ENCODE measurements at regions not wholly inside any gene's neighbourhood (a gene's known extent, or its start where the extent isn't known, plus 50 kb on each side); places are given as distances from the start of the nearest gene placed in this dataset.
A peak's percentile ranks its signal among the peaks of the same experiment; 100 is the strongest.

DNA sequence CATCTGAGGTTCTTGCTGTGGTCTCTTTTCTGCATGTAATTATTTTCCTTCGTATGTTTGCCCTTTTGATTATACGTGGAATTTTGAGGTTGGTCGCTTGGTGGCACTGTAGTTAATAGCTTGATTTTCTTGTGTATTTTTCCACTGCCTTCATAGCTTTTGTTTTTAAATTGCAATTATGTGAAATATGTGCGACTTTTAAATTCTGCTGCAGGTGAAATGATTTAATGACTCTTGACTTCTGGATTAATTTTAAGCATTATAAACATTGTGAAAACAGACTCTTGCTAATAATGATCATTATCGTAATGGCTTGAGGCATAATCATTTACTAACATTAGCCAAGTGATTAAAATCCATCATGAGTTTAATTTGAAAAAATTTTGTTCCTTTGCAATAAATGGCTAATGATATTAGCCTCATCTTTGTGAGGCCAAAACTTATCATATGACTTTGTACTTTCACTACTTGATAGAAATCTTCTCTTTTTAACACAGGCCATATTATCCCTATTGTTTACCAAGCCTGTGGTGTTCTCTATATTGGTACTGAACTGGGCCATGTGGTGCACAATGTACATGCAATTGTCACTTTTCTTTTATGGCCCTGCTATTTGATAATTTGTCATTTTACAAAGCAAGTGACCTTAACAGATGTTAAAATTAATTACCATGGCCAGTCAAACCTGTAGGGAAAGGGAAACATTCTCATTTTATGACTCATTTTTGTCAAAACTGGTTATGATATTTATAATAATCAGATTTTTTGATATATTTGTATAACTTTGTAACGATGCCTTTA is 62.8 kb upstream of the NEUROD1 start:
- ChIA-PET RAD21 (ENCODE audit: unreplicated experiment) (interaction anchor here (0.7 to 1.7 kb wide), 17 partner anchors 28 to 906 kb away, joined by 3 to 16 read pairs (median 4); no protein-coding TSS in a partner anchor), CTCF (interaction anchor here (0.6 to 5.6 kb wide), 34 partner anchors 10 to 923 kb away, joined by 3 to 53 read pairs (median 4); no protein-coding TSS in a partner anchor), SMC1A (ENCODE audit: uncharacterized antibody, unreplicated experiment) (interaction anchor here (0.6 to 2.8 kb wide), 17 partner anchors 14 to 676 kb away, joined by 3 to 23 read pairs (median 4); no protein-coding TSS in a partner anchor), POLR2A (no interaction called here)
- FAIRE-seq: peak; percentile 56
- DNase-seq (ENCODE audit: low read depth, low spot score): peak; percentile 17
- H3K9ac ChIP-seq (ENCODE audit: control insufficient read depth, insufficient read depth, low read length): no peak overlapping the region
- H3K9me3 ChIP-seq (replicated peaks; ENCODE audit: control insufficient read depth, insufficient read depth, low read length): no peaks in the 10 kb centered on the region
- H3K4me3 ChIP-seq: no peak overlapping the region
- in situ Hi-C loops (cut with MboI): loop anchor here (10.0 kb wide), 1 partner anchor 912 kb away; no protein-coding TSS in a partner anchor
- H2AFZ ChIP-seq (ENCODE audit: control insufficient read depth, low read depth, low read length): no peak overlapping the region
- no peaks in the 10 kb centered on the region for H3K79me2 ChIP-seq (ENCODE audit: control insufficient read depth, insufficient read depth, low read length)
- 14% methylated on average over 6 of the region's 6 CpGs for WGBS (ENCODE audit: insufficient coverage, insufficient replicate concordance, low lambda C conversion rate, missing lambda C conversion rate)
- no peak overlapping the region for H3K27ac ChIP-seq (ENCODE audit: control insufficient read depth, insufficient read depth)
- no peak overlapping the region for H3K4me2 ChIP-seq (ENCODE audit: control insufficient read depth, insufficient read depth)
- TF ChIP-seq SMC3 (IDR thresholded peaks at IDR 0.05; ENCODE audit: borderline replicate concordance, low read length): peak; percentile 70
- TF ChIP-seq, protein P1, sequence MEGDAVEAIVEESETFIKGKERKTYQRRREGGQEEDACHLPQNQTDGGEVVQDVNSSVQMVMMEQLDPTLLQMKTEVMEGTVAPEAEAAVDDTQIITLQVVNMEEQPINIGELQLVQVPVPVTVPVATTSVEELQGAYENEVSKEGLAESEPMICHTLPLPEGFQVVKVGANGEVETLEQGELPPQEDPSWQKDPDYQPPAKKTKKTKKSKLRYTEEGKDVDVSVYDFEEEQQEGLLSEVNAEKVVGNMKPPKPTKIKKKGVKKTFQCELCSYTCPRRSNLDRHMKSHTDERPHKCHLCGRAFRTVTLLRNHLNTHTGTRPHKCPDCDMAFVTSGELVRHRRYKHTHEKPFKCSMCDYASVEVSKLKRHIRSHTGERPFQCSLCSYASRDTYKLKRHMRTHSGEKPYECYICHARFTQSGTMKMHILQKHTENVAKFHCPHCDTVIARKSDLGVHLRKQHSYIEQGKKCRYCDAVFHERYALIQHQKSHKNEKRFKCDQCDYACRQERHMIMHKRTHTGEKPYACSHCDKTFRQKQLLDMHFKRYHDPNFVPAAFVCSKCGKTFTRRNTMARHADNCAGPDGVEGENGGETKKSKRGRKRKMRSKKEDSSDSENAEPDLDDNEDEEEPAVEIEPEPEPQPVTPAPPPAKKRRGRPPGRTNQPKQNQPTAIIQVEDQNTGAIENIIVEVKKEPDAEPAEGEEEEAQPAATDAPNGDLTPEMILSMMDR (IDR thresholded peaks at IDR 0.05 in 2 of 3, conservative IDR thresholded peaks at IDR 0.05 in 1 of 3; ENCODE audit: control insufficient read depth in 2 of 3, extremely low read depth in 1 of 3, insufficient read depth in 1 of 3, low read depth in 3 of 3, low read length in 3 of 3): peak; percentile 47 to 72 (median 53); a peak in 5 of 6 replicates
- TF ChIP-seq HDAC2 (IDR thresholded peaks at IDR 0.05): no peak
- 0 out of 2 replicates have a peak, but pooled peaks have one; percentile 5 for TF ChIP-seq JUNB (IDR thresholded peaks at IDR 0.05)
- TF ChIP-seq RAD21 (IDR thresholded peaks at IDR 0.05; ENCODE audit: insufficient read depth, low read depth, low read length): peak; percentile 83
- no peak for TF ChIP-seq MEF2B (IDR thresholded peaks at IDR 0.05; ENCODE audit: partially characterized antibody, poor library complexity, severe bottlenecking)
- TF ChIP-seq NFYB (IDR thresholded peaks at IDR 0.05; ENCODE audit: insufficient read depth, low read depth, low read length): no peak
- H4K20me1 ChIP-seq (ENCODE audit: control insufficient read depth, insufficient read depth): no peaks in the 10 kb centered on the region
- intact Hi-C loops (cut with micrococcal nuclease; ENCODE audit: unreplicated experiment): loop anchor here (1.0 to 5.0 kb wide), 4 partner anchors 161 to 909 kb away; no protein-coding TSS in a partner anchor
- no peaks in the 10 kb centered on the region for H3K27me3 ChIP-seq (replicated peaks in 1 of 2; ENCODE audit: control insufficient read depth in 2 of 2, insufficient read depth in 2 of 2, low read length in 1 of 2)
- H3K4me1 ChIP-seq (ENCODE audit: control insufficient read depth, insufficient read depth, low read length): no peaks in the 10 kb centered on the region
- no peaks in the 10 kb centered on the region for H3K36me3 ChIP-seq (ENCODE audit: control insufficient read depth in 2 of 2, insufficient read depth in 2 of 2, low read length in 1 of 2)
- BruUV-seq (replicated peaks): no TSS peak
- peak; percentile 58 for ATAC-seq

All from GM12878 (cell line).